Mesenchymal stem cell (in vitro differentiated cells and primary cell): ENCODE measurements at regions not wholly inside any gene's neighbourhood (a gene's known extent, or its start where the extent isn't known, plus 50 kb on each side); places are given as distances from the start of the nearest gene placed in this dataset.
"Not testable (repeated sequence)": the region's sequence is repeated elsewhere in the genome, so short reads cannot be mapped to it uniquely, and the experiment has no call there.

Experiments used
- DNase-seq: peaks from one replicate; pipeline ENCODE4 v3.0.0-alpha.2; 2013
- H2AFZ ChIP-seq: one replicate; pipeline ENCODE4 v1.6.1; 2013; ENCODE audit warnings: low read depth, mild to moderate bottlenecking, control low read depth, inconsistent platforms, low read length, moderate library complexity
- H2AK5ac ChIP-seq: 2 replicates; pipeline ENCODE4 v1.6.1; 2013; ENCODE audit warnings: low read length, moderate library complexity, mild to moderate bottlenecking, inconsistent platforms; ENCODE audit not compliant: severe bottlenecking
- H2BK120ac ChIP-seq: one replicate; pipeline ENCODE4 v1.6.1; 2013; ENCODE audit warnings: low read depth, mild to moderate bottlenecking, inconsistent platforms, low read length, moderate library complexity
- H2BK12ac ChIP-seq, 2 experiments: one replicate each; pipeline ENCODE4 v1.6.1; 2013; ENCODE audit warnings: inconsistent platforms in 2 of 2, low read length in 2 of 2, mild to moderate bottlenecking in 2 of 2, moderate library complexity in 2 of 2, control low read depth in 1 of 2
- H2BK15ac ChIP-seq: one replicate; pipeline ENCODE4 v1.6.1; 2013; ENCODE audit warnings: mild to moderate bottlenecking, low read depth, inconsistent platforms; ENCODE audit not compliant: poor library complexity, severe bottlenecking
- H2BK5ac ChIP-seq: 2 replicates; pipeline ENCODE4 v1.6.1; 2013; ENCODE audit warnings: low read depth, mild to moderate bottlenecking, low read length, control low read depth, inconsistent platforms; ENCODE audit not compliant: poor library complexity, severe bottlenecking
- H3K14ac ChIP-seq, 2 experiments: one replicate each; pipeline ENCODE4 v1.6.1; 2013; ENCODE audit warnings: inconsistent platforms in 2 of 2, low read length in 2 of 2, control low read depth in 1 of 2, mild to moderate bottlenecking in 1 of 2, moderate library complexity in 1 of 2
- H3K18ac ChIP-seq, 2 experiments: one replicate each; pipeline ENCODE4 v1.6.1; 2013; ENCODE audit warnings: inconsistent platforms in 2 of 2, low read length in 2 of 2, control low read depth in 1 of 2, low read depth in 1 of 2, mild to moderate bottlenecking in 1 of 2
- H3K23ac ChIP-seq, 2 experiments: one replicate each; pipeline ENCODE4 v1.6.1; 2013; ENCODE audit warnings: inconsistent platforms in 2 of 2, low read length in 2 of 2, mild to moderate bottlenecking in 2 of 2, moderate library complexity in 2 of 2, control low read depth in 1 of 2
- H3K27ac ChIP-seq: 2 replicates; pipeline ENCODE4 v1.5.1; 2013; ENCODE audit warnings: mild to moderate bottlenecking, moderate library complexity, low read length, control low read depth, inconsistent platforms; ENCODE audit not compliant: poor library complexity, severe bottlenecking
- H3K27me3 ChIP-seq, 2 experiments: 2 replicates each; pipeline versions ENCODE4 v1.6.1 to v1.7.0; 2013; ENCODE audit warnings: low read length in 2 of 2, mild to moderate bottlenecking in 2 of 2, moderate library complexity in 2 of 2, control low read depth in 1 of 2, inconsistent platforms in 1 of 2; ENCODE audit not compliant: control insufficient read depth in 1 of 2, insufficient read depth in 1 of 2
- H3K36me3 ChIP-seq, 2 experiments: 2 replicates each; pipeline versions ENCODE4 v1.6.1 to v1.7.0; 2013; ENCODE audit warnings: low read length in 2 of 2, control low read depth in 1 of 2, inconsistent platforms in 1 of 2, low read depth in 1 of 2, mild to moderate bottlenecking in 1 of 2; ENCODE audit not compliant: insufficient read depth in 2 of 2, control insufficient read depth in 1 of 2
- H3K4ac ChIP-seq, 2 experiments: one replicate each; pipeline ENCODE4 v1.6.1; 2013; ENCODE audit warnings: inconsistent platforms in 2 of 2, low read length in 2 of 2, mild to moderate bottlenecking in 2 of 2, moderate library complexity in 2 of 2, control low read depth in 1 of 2, low read depth in 1 of 2
- H3K4me1 ChIP-seq: 2 replicates; pipeline ENCODE4 v1.6.1; 2013; ENCODE audit warnings: low read depth, low read length, control low read depth; ENCODE audit not compliant: control insufficient read depth, insufficient read depth
- H3K4me2 ChIP-seq: 2 replicates; pipeline ENCODE4 v1.6.1; 2013; ENCODE audit warnings: low read length, mild to moderate bottlenecking, inconsistent platforms; ENCODE audit not compliant: poor library complexity, severe bottlenecking
- H3K4me3 ChIP-seq, 2 experiments: 2 replicates each; pipeline versions ENCODE4 v1.5.1 to v1.7.0; 2013; ENCODE audit warnings: low read length in 2 of 2, mild to moderate bottlenecking in 2 of 2, control low read depth in 1 of 2, low read depth in 1 of 2; ENCODE audit not compliant: insufficient read depth in 1 of 2
- H3K79me1 ChIP-seq: replicated peaks from 2 replicates; pipeline ENCODE4 v1.6.1; 2013; ENCODE audit warnings: mild to moderate bottlenecking, control low read depth, low read length, inconsistent platforms; ENCODE audit not compliant: poor library complexity, severe bottlenecking
- H3K9ac ChIP-seq: 2 replicates; pipeline ENCODE4 v1.7.0; 2013; ENCODE audit warnings: mild to moderate bottlenecking, low read length, moderate library complexity
- H3K9me3 ChIP-seq: 2 replicates; pipeline ENCODE4 v1.7.0; 2013; ENCODE audit warnings: mild to moderate bottlenecking, low read length; ENCODE audit not compliant: control insufficient read depth
- H4K8ac ChIP-seq: one replicate; pipeline ENCODE4 v1.6.1; 2013; ENCODE audit warnings: inconsistent platforms, mild to moderate bottlenecking, low read length, moderate library complexity
- H4K91ac ChIP-seq: one replicate; pipeline ENCODE4 v1.6.1; 2013; ENCODE audit warnings: mild to moderate bottlenecking, low read length, inconsistent platforms
- WGBS: methylation state at CpG from one replicate; pipeline ENCODE4 v1.1.7; 2013; ENCODE audit warnings: mixed read lengths; 5-methylcytosine and 5-hydroxymethylcytosine counted together

- H3K23ac ChIP-seq, H3K4me3 ChIP-seq, H2BK5ac ChIP-seq, H3K4me1 ChIP-seq, H3K27me3 ChIP-seq, H2BK15ac ChIP-seq, H3K4ac ChIP-seq, DNase-seq, H3K27ac ChIP-seq, H3K9ac ChIP-seq, H3K79me1 ChIP-seq, H4K91ac ChIP-seq, H2AFZ ChIP-seq, H4K8ac ChIP-seq, H3K36me3 ChIP-seq, H2BK12ac ChIP-seq, H2BK120ac ChIP-seq, H3K9me3 ChIP-seq, H2AK5ac ChIP-seq, H3K14ac ChIP-seq, H3K4me2 ChIP-seq, H3K18ac ChIP-seq: not testable (repeated sequence)
- 83% methylated on average over 7 of the region's 7 CpGs for WGBS
Measured at GRCh38 chr16:61091300-61091699, 944.9 kb downstream of the CDH8 start.

DNA sequence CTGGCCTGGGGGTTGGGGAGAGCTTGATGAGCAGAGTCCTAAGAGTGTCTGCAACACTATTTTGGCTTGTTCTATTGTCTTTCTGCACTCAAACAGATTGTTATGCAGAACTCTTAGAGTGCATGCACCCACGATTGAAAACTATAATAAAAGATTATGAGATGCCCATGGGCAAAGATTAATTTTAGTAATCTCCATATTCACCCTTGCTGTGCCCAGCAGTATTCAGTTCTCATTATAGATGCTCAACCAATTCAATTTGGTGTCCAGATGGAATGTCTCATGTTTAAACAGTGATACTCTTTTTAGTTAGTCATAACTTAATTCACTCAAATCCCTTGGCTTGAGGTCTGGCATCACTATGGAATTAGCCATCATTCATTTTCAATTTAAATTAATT is 952.5 kb downstream of the CDH8 start:
- no peak for DNase-seq

GRCh38 chr16:61074324-61074723 is 961.9 kb downstream of the CDH8 start:
- Histone ChIP-seq H4K8ac (no peak overlapping the region), H2BK12ac (no peak overlapping the region), H3K23ac (no peak overlapping the region), H2BK5ac (no peak overlapping the region), H3K9me3 (peaks cover 20% of the 10 kb centered on the region), H3K9ac (no peak overlapping the region), H3K4me2 (no peak overlapping the region), H3K4ac (no peak overlapping the region), H3K4me3 (no peak overlapping the region), H3K4me1 (no peaks in the 10 kb centered on the region), H3K36me3 (no peaks in the 10 kb centered on the region), H3K14ac (no peak overlapping the region), H2BK15ac (no peak overlapping the region), H3K27me3 (no peaks in the 10 kb centered on the region), H4K91ac (no peak overlapping the region), H3K18ac (no peak overlapping the region), H2AK5ac (no peak overlapping the region), H2BK120ac (no peak overlapping the region), H2AFZ (no peak overlapping the region), H3K27ac (no peak overlapping the region), H3K79me1 (no peaks in the 10 kb centered on the region)
- no peak for DNase-seq
- 83% methylated on average over 1 of the region's 2 CpGs for WGBS

More for the DNA sequence above, 952.5 kb downstream of the CDH8 start:
- no CpG with 5 or more reads among the region's 1 CpG for WGBS
- no peaks in the 10 kb centered on the region for H3K27me3 ChIP-seq
- no peak overlapping the region for H3K9ac ChIP-seq
- H3K36me3 ChIP-seq, result no peaks in the 10 kb centered on the region
- no peak overlapping the region for H3K4me3 ChIP-seq
- H3K18ac ChIP-seq, result no peak overlapping the region
- H3K14ac ChIP-seq, result no peak overlapping the region
- H2AK5ac ChIP-seq, result no peak overlapping the region
- no peak overlapping the region for H2BK12ac ChIP-seq
- H3K4ac ChIP-seq, result no peak overlapping the region
- no peak overlapping the region for H2BK5ac ChIP-seq
- no peak overlapping the region for H4K91ac ChIP-seq
- no peak overlapping the region for H2BK15ac ChIP-seq
- H2AFZ ChIP-seq, result no peak overlapping the region
- H3K4me2 ChIP-seq, result no peak overlapping the region
- no peak overlapping the region for H3K23ac ChIP-seq
- H3K27ac ChIP-seq, result no peak overlapping the region
- no peaks in the 10 kb centered on the region for H3K79me1 ChIP-seq
- no peak overlapping the region for H2BK120ac ChIP-seq
- H3K4me1 ChIP-seq, result no peaks in the 10 kb centered on the region
- peaks cover 4% of the 10 kb centered on the region for H3K9me3 ChIP-seq
- no peak overlapping the region for H4K8ac ChIP-seq

DNA sequence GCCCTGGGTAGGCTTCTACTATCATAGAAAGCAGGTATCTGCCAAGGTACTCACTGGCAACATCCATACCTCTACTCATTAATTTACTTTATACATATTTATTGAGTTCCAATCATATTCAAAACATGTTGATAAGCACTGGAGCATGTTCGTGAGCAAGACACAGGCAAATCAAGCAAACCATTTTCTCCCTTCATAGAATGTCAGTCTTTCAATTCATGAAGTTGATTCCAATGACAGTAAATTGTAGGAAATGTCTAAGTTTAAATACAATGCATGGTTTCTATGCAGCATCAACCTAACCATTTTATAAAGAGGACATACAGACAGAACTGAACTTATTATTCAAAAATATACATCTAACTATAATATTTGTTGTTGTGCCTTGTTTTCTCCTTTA is 978.6 kb downstream of the CDH8 start:
- Histone ChIP-seq H2AK5ac (no peak overlapping the region), H3K4me2 (no peak overlapping the region), H4K8ac (no peak overlapping the region), H3K4me3 (no peak overlapping the region), H3K79me1 (no peaks in the 10 kb centered on the region), H2BK5ac (no peak overlapping the region), H2BK12ac (no peak overlapping the region), H2AFZ (no peak overlapping the region), H3K4ac (no peak overlapping the region), H3K4me1 (no peaks in the 10 kb centered on the region), H4K91ac (no peak overlapping the region), H2BK15ac (no peak overlapping the region), H3K14ac (no peak overlapping the region), H2BK120ac (no peak overlapping the region), H3K18ac (no peak overlapping the region), H3K9ac (no peak overlapping the region), H3K27me3 (no peaks in the 10 kb centered on the region), H3K36me3 (no peaks in the 10 kb centered on the region), H3K9me3 (no peaks in the 10 kb centered on the region), H3K27ac (no peak overlapping the region), H3K23ac (no peak overlapping the region)
- no peak for DNase-seq
- no CpG with 5 or more reads among the region's 1 CpG for WGBS
